Nucleus accumbens (tissue), 56 donors: ENCODE measurements at regions not wholly inside any gene's neighbourhood (a gene's known extent, or its start where the extent isn't known, plus 50 kb on each side); places are given as distances from the start of the nearest gene placed in this dataset.

Source experiments
- DNase-seq, 56 donors: peaks; one replicate each; lab custom pipeline; 2025; lab: John Stamatoyannopoulos, UW

DNA sequence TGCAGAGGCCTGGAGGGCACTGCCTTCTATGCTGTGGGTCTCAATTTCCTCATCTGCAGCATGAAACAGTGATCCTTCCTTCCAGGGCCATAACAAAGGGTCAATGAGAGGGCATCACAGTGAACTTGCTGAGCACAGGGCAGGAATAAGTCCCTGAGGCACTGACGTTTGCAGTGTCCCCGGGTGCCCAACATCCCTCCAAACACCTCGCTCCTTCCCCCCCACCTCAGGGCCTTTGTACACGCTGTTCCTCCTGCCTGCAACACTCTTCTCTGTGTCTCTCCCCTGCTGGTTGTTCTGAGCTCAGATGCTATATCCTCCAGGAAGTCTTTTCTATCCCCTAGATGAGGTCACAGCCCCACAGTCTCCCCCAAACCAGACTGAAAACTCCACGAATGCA is 59.7 kb upstream of the TCF20 start:
- DNase-seq, result no peak

GRCh38 chr22:42329504-42329903 is 59.1 kb upstream of the TCF20 start:
- DNase-seq, result no peak

GRCh38 chr22:42328784-42329145 is 58.3 kb upstream of the TCF20 start:
- DNase-seq, result no peak

- DNase-seq, result no peak
These were observed 57.8 kb upstream of the TCF20 start for GRCh38 chr22:42328130-42328783.

- no peak for DNase-seq
These were observed 57.1 kb upstream of the TCF20 start for GRCh38 chr22:42327462-42328129.

DNA sequence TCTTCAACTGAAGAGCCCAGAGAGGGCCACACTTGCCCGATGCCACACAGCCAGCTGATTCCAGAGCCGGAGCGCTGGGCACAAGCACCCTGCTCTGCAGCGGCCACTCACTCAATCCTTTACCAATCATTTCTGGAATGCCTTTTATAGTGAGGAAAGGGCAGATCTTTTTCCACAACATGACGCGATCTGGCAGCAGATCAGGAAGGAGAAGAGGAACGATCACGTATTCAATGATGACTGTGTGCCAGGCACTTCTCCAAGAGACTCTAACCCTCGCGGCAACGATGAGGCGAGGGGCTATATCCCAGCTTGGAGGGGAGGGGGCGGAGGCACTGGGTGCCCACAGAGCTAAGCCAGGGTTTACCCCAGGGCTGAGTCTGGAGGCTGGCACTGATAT is 56.3 kb upstream of the TCF20 start:
- DNase-seq, result no peak

DNA sequence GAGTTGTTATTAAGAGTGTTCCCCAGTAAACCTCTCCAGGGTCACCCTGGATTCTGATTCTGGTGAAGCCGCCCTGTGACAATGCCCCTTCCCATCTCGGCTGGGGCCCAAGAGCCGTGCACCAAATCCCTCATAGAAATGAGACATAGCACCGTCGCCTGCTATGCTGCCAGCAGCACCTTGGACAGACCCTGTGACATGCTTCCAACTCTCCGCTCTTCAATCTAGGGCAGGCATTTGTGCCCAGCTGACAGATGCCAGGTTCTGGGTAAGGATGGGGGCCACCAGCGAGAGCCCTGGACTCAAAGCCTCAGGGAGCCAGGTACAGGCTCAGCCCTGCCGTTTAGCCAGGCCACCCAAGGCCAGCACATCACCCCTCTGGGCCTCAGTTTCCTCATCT is 55.8 kb upstream of the TCF20 start:
- DNase-seq, result no peak

DNA sequence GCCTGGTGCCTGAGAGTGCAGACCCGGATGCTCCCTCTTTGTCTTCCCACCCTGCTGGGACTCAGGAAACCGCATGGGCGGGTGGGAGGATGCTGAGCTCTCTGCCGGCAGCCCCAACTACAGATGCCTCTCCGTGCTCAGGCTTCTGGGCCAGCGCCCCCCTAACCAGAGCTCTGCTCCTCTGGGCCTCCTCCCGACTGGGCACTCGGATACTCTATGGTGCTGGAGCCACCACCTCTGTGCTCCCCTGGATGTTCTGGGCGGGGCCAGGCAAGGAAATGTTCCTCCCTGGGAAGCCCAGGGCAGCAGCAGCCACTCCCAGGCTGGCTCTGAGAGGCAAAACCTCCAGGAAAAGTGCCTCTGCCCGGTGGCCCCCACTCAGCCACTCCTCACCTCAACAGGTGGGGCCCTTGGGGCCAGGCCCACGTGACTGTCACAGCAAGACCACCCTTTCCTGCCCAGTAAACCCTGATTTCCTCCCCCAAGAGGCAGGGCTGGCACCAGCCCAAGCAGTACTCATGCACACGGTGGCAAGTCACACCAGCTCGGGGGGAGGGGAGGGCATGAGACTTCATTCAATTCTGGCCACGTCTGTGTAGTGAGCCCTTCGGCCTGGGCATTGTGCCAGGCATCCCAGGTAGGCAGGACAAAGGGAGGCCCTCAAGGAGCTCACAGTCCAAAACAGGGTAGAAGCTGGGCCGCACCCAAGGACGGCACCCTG is 54.7 kb upstream of the TCF20 start:
- DNase-seq, result peak in 2 of 56 donors; percentile 13 to 26

DNA sequence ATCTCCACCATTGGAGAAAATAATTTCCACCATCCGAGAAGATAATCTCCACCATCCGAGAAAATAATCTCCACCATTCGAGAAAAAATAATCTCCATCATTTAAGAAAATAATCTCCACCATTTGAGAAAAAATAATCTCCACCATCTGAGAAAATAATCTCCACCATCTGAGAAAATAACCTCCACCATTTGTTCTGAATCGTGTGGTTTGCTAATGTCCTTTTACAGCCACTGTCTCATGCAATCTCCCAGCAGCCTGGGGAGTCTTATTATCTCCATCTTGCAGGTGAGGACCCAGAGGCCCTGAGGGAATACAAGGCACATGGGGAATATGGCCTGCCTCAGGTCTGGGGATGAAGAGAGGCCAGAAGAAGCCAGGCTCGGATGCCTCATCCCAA is 54.1 kb upstream of the TCF20 start:
- DNase-seq, result no peak

- DNase-seq, result no peak
These were observed 53.5 kb upstream of the TCF20 start for GRCh38 chr22:42323971-42324370.

GRCh38 chr22:42322562-42322926 is 52.1 kb upstream of the TCF20 start:
- no peak for DNase-seq

DNA sequence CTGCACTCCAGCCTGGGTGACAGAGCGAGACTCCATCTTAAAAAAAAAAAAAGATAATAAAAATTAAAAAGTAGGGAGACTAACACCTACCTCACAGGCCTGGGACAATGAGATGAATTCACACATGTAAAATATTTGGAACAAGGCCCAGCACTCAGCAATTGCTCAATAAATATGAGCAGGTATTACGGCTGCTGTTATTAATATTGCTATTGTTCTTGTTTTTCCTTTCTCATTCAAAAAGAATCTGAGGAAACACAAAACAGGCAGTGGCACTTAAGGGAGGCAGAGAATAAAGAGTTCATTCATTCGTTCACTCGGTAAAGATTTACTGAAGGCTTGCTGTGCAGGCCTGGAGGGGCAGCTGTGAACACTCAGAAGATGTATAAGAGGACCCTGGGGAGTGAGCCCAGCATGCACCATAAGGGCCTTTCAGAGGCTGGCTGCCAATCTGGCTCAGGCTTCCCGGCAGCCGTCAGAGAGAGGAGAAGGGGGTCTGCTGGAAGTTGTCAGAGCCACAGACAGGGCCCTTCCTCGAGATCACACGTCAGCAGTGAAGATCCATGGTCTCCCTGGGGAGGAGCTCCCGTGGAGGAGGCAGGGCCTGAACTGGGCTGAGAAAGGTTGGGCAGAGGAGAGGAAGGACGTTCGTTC is 51.6 kb upstream of the TCF20 start:
- no peak for DNase-seq

DNA sequence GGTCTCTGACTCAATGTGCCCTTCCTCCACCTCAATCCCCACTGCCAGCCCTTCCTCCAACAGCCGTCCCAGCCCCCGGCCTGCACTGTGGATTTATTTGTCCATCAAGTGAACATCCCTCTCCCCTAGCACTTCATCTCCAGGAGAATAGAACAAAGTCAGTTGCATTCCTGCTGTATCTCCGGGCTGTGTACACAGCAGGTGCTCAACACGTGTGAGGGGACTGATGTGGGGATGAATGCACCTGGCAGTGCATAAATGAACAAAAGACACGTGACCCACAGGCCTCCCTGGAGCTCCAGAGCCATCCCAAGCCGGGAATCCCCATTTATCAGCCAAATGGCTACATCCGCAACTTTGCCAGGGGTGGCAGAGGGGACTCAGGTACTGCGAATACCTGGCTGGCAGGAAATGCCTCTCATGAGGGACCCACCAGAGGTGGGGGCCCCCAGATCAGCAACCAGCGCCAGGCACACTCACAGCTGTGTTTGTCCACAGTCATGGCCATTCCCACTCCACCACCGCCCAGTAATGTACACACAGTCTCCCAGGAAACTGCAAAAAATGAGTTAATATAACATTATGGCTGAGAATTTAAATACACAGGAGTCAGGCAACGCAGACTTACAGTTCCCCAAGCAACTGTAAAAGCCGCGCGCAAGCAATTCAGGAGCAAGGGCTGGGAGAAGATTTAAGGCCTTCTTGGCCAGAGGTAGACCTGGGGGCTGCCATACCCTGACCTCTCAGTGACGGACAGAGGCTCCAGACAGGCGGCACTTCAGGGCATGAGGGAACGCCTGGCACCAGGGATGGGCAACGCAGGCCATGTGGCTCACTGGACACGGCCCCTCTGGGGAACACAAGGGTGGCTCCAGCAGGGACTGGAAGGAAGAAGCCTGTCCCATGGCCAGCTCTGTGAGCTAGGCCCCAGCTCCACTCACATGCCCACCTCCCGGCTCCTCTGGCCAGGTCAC is 50.3 kb upstream of the TCF20 start:
- no peak for DNase-seq
